PC-3 (cell line): ENCODE measurements at regions not wholly inside any gene's neighbourhood (a gene's known extent, or its start where the extent isn't known, plus 50 kb on each side); places are given as distances from the start of the nearest gene placed in this dataset.

Source experiments
- ATAC-seq: fragments of 200-7000 bp; cut with Tn5 transposase; 2 replicates; pipeline ENCODE4 v1.9.1; 2020; ENCODE audit warnings: mild to moderate bottlenecking, moderate library complexity
- BruUV-seq: library from RNA; stranded (reverse); fragments of 400-500 nt; replicated peaks from 2 replicates; lab custom pipeline; 2021; lab: Mats Ljungman, UMichigan
- CTCF ChIA-PET: fragments of 300-600 bp; sonication (Branson Sonifier 250); formaldehyde crosslinking; loops from one replicate; lab custom pipeline; 2022; ENCODE audit warnings: antibody characterized with exemption; lab: Charles Lee
- POLR2A ChIA-PET: fragments of 300-600 bp; sonication (Branson Sonifier 250); formaldehyde crosslinking; loops from one replicate; lab custom pipeline; 2022; ENCODE audit warnings: antibody characterized with exemption; ENCODE audit not compliant: unreplicated experiment; lab: Charles Lee
- DNase-seq: peaks from one replicate; pipeline ENCODE4 v3.0.0-alpha.2; 2015
- H2AFZ ChIP-seq: fragments of 300-600 bp; sonication (generic); 2 replicates; pipeline ENCODE4 v1.6.0; 2016; ENCODE audit warnings: antibody characterized with exemption, low read length
- H3F3A ChIP-seq: fragments of 300-600 bp; sonication (generic); one replicate; pipeline ENCODE4 v1.6.0; 2017; ENCODE audit warnings: antibody characterized with exemption, low read length, control low read depth, mild to moderate bottlenecking; ENCODE audit not compliant: unreplicated experiment
- H3K27ac ChIP-seq: fragments of 300-600 bp; sonication (generic); 2 replicates; pipeline ENCODE4 v1.5.1; 2016; ENCODE audit warnings: mild to moderate bottlenecking, low read length
- H3K27me3 ChIP-seq: fragments of 300-600 bp; sonication (generic); 2 replicates; pipeline ENCODE4 v1.6.1; 2016; ENCODE audit warnings: low read length, mixed read lengths
- H3K36me3 ChIP-seq: fragments of 300-600 bp; sonication (generic); 2 replicates; pipeline ENCODE4 v1.6.1; 2016; ENCODE audit warnings: low read depth, mixed run types, low read length, mixed read lengths
- H3K4me1 ChIP-seq: fragments of 300-600 bp; sonication (generic); 2 replicates; pipeline ENCODE4 v1.5.1; 2016; ENCODE audit warnings: low read length; ENCODE audit not compliant: insufficient read depth
- H3K4me2 ChIP-seq: fragments of 300-600 bp; sonication (generic); 2 replicates; pipeline ENCODE4 v1.6.0; 2016; ENCODE audit warnings: low read length
- H3K4me3 ChIP-seq: fragments of 300-600 bp; sonication (generic); 2 replicates; pipeline ENCODE4 v1.5.1; 2016; ENCODE audit warnings: mild to moderate bottlenecking, low read length, mixed read lengths
- H3K79me2 ChIP-seq: fragments of 300-600 bp; sonication (generic); 2 replicates; pipeline ENCODE4 v1.6.1; 2017; ENCODE audit warnings: low read length, mixed read lengths
- H3K9ac ChIP-seq: fragments of 300-600 bp; sonication (generic); 2 replicates; pipeline ENCODE4 v1.6.0; 2016; ENCODE audit warnings: mild to moderate bottlenecking, low read length
- H3K9me2 ChIP-seq: fragments of 300-600 bp; sonication (generic); replicated peaks from 2 replicates; pipeline ENCODE4 v1.6.1; 2016; ENCODE audit warnings: mixed run types, low read length, mixed read lengths
- H3K9me3 ChIP-seq: fragments of 300-600 bp; sonication (generic); 2 replicates; pipeline ENCODE4 v1.6.1; 2016; ENCODE audit warnings: low read length, mixed read lengths
- H4K20me1 ChIP-seq: fragments of 300-600 bp; sonication (generic); 2 replicates; pipeline ENCODE4 v1.6.1; 2016; ENCODE audit warnings: low read length, mixed read lengths
- EZH2 ChIP-seq: fragments of 300-600 bp; sonication (generic); IDR thresholded peaks from one replicate; pipeline ENCODE4 v1.6.1; 2017; ENCODE audit warnings: antibody characterized with exemption, mild to moderate bottlenecking, low read length; ENCODE audit not compliant: unreplicated experiment
- EZH2phosphoT487 ChIP-seq: fragments of 300-600 bp; sonication (generic); IDR thresholded peaks from 2 replicates; pipeline ENCODE4 v1.6.1; 2018; ENCODE audit warnings: mild to moderate bottlenecking, antibody characterized with exemption, low read length, borderline replicate concordance
- intact Hi-C: fragments of 100-400 bp; cut with micrococcal nuclease; formaldehyde crosslinking; loops from 2 replicates; pipeline ENCODE4 v1.9.0; 2023
- TF ChIP-seq, protein P1 (sequence below): fragments of 300-600 bp; sonication (generic); conservative IDR thresholded peaks from 2 replicates; pipeline ENCODE4 v1.5.1; 2017; ENCODE audit warnings: antibody characterized with exemption, low read depth, mild to moderate bottlenecking, low read length

DNA sequence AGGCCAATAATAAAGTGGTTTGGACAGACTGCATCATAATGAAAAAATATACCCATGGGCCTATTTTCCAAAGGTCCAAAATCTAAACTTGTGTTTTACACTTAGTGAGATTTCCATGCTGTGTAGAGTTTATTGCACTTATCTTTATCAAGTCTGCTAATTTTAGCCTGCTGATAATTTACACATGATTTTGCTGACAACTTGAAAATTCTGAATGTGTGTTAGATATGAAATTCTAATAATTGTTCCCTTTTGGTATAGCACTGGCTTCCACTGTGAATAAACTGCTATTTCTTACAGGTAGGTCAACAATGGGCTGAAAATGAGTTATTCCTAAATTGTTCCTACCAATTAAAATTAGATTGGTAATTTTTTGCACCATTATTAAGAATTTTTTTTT, 589.1 kb upstream of the ANO3 start:
- Histone ChIP-seq H3K4me3 (no peak overlapping the region), H3K79me2 (no peaks in the 10 kb centered on the region), H3K4me2 (no peak overlapping the region), H3K9me3 (no peaks in the 10 kb centered on the region), H3K27me3 (no peaks in the 10 kb centered on the region), H3K36me3 (no peaks in the 10 kb centered on the region), H2AFZ (no peak overlapping the region), H3K4me1 (no peaks in the 10 kb centered on the region), H3K9me2 (no peaks in the 10 kb centered on the region), H3K9ac (no peak overlapping the region), H3F3A (no peaks in the 10 kb centered on the region), H4K20me1 (no peaks in the 10 kb centered on the region), H3K27ac (no peak overlapping the region)
- intact Hi-C loops = no loop called here
- BruUV-seq = no TSS peak
- POLR2A ChIA-PET = no interaction called here
- no peak for ATAC-seq
- CTCF ChIA-PET = no interaction called here
- no peak for TF ChIP-seq EZH2phosphoT487
- DNase-seq = no peak

DNA sequence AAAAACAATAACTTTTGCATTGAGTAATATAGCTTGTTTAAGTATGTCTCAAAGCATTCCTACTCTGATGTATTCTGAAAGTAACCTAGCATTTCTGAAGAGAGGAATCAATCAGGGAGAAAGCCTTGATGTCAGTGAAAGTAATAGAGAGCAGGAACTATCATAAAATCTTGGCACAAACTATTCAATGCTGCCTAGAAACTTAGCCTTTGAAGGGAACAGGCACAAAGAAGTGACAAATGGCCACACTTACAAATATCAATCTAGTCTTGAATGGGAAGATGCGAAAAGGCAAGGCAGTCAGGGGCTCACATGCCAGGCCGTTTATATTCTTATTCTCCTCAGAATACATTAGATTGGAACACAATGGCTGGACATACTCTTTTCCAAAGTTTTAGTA, 576.5 kb upstream of the ANO3 start:
- ChIA-PET CTCF (no interaction called here), POLR2A (no interaction called here)
- H3K4me1 ChIP-seq = no peaks in the 10 kb centered on the region
- no peaks in the 10 kb centered on the region for H4K20me1 ChIP-seq
- TF ChIP-seq EZH2 (no peak), EZH2phosphoT487 (no peak)
- TF ChIP-seq, protein P1, sequence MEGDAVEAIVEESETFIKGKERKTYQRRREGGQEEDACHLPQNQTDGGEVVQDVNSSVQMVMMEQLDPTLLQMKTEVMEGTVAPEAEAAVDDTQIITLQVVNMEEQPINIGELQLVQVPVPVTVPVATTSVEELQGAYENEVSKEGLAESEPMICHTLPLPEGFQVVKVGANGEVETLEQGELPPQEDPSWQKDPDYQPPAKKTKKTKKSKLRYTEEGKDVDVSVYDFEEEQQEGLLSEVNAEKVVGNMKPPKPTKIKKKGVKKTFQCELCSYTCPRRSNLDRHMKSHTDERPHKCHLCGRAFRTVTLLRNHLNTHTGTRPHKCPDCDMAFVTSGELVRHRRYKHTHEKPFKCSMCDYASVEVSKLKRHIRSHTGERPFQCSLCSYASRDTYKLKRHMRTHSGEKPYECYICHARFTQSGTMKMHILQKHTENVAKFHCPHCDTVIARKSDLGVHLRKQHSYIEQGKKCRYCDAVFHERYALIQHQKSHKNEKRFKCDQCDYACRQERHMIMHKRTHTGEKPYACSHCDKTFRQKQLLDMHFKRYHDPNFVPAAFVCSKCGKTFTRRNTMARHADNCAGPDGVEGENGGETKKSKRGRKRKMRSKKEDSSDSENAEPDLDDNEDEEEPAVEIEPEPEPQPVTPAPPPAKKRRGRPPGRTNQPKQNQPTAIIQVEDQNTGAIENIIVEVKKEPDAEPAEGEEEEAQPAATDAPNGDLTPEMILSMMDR = no peak
- no peaks in the 10 kb centered on the region for H3K9me3 ChIP-seq
- no peak overlapping the region for H2AFZ ChIP-seq
- ATAC-seq (no peak), DNase-seq (no peak)
- no TSS peak for BruUV-seq
- H3K27me3 ChIP-seq = no peaks in the 10 kb centered on the region
- no peaks in the 10 kb centered on the region for H3F3A ChIP-seq
- no peaks in the 10 kb centered on the region for H3K36me3 ChIP-seq
- H3K9me2 ChIP-seq = no peaks in the 10 kb centered on the region
- intact Hi-C loops = no loop called here
- H3K27ac ChIP-seq = no peak overlapping the region
- H3K9ac ChIP-seq = no peak overlapping the region
- no peak overlapping the region for H3K4me3 ChIP-seq
- no peaks in the 10 kb centered on the region for H3K79me2 ChIP-seq
- H3K4me2 ChIP-seq = no peak overlapping the region

DNA sequence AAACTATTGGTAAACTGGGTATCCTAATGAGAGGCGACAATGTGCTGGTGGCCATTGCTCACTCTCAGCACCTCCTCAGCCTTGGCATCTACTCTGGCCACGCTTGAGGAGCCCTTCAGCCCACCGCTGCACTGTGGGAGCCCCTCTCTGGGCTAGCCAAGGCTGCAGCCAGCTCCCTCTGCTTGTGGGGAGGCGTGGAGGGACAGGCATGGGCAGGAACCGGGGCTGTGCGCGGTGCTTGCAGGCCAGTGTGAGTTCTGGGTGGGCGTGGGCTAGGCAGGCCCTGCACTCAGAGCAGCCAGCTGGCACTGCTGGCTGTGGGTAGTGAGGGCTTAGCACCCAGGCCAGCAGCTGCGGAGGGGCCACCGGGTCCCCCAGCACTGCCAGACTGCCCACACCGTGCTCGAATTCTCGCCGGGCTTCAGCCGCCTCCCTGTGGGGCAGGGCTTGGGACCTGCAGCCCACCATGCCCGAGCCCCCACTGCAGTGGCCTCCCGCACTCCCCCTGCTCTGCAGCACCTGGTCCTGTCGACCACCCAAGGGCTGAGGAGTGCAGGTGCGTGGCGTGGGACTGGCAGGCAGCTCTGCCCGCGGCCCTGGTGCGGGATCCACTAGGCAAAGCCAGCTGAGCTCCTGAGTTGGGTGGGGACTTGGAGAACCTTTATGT, 575.9 kb upstream of the ANO3 start:
- TF ChIP-seq, protein P1 = no peak
- H3K27ac ChIP-seq = no peak overlapping the region
- H3K4me1 ChIP-seq = no peaks in the 10 kb centered on the region
- no peak overlapping the region for H3K4me2 ChIP-seq
- no peaks in the 10 kb centered on the region for H3K79me2 ChIP-seq
- no peak overlapping the region for H3K9ac ChIP-seq
- POLR2A ChIA-PET = no interaction called here
- H3K9me2 ChIP-seq = no peaks in the 10 kb centered on the region
- intact Hi-C loops = no loop called here
- H3K4me3 ChIP-seq = no peak overlapping the region
- H3F3A ChIP-seq = no peaks in the 10 kb centered on the region
- BruUV-seq = no TSS peak
- CTCF ChIA-PET = no interaction called here
- H3K27me3 ChIP-seq = no peaks in the 10 kb centered on the region
- no peaks in the 10 kb centered on the region for H3K9me3 ChIP-seq
- no peaks in the 10 kb centered on the region for H4K20me1 ChIP-seq
- DNase-seq (no peak), ATAC-seq (no peak)
- no peak overlapping the region for H2AFZ ChIP-seq
- H3K36me3 ChIP-seq = no peaks in the 10 kb centered on the region
